SK-N-SH (cell line): ENCODE measurements at regions not wholly inside any gene's neighbourhood (a gene's known extent, or its start where the extent isn't known, plus 50 kb on each side); places are given as distances from the start of the nearest gene placed in this dataset.

Experiments
- CTCF ChIP-seq: fragments of 200-600 bp; sonication (generic); IDR thresholded peaks from 2 replicates; pipeline ENCODE4 v1.6.1; 2017; ENCODE audit warnings: antibody characterized with exemption, mild to moderate bottlenecking, moderate library complexity
- FOXM1 ChIP-seq: IDR thresholded peaks from 2 replicates; pipeline ENCODE4 v1.4.0; 2012; ENCODE audit warnings: low read depth, mild to moderate bottlenecking
- MAX ChIP-seq: IDR thresholded peaks from 2 replicates; pipeline ENCODE4 v1.4.0; 2012; ENCODE audit warnings: low read depth
- POLR2AphosphoS5 ChIP-seq: IDR thresholded peaks from 2 replicates; pipeline ENCODE4 v1.6.1; 2012; ENCODE audit warnings: low read depth, low read length
- RAD21 ChIP-seq: IDR thresholded peaks from 2 replicates; pipeline ENCODE4 v1.6.1; 2012; ENCODE audit warnings: mild to moderate bottlenecking, low read length
- RCOR1 ChIP-seq: fragments of 150-350 bp; IDR thresholded peaks from 2 replicates; pipeline ENCODE4 v1.6.1; 2017; ENCODE audit warnings: antibody characterized with exemption, low read length
- REST ChIP-seq: IDR thresholded peaks from 2 replicates; pipeline ENCODE4 v1.6.1; 2012; ENCODE audit warnings: mild to moderate bottlenecking, low read depth, low read length, moderate library complexity
- RFX5 ChIP-seq: IDR thresholded peaks from 2 replicates; pipeline ENCODE4 v1.6.1; 2012; ENCODE audit warnings: mild to moderate bottlenecking, improper control_type of control experiment, low read length
- RXRA ChIP-seq: IDR thresholded peaks from 2 replicates; pipeline ENCODE4 v1.4.0; 2012; ENCODE audit warnings: low read depth, mild to moderate bottlenecking, borderline replicate concordance
- SIN3A ChIP-seq: IDR thresholded peaks from 2 replicates; pipeline ENCODE4 v1.6.1; 2012; ENCODE audit warnings: low read depth, mild to moderate bottlenecking, low read length, moderate library complexity, borderline replicate concordance
- ZBTB33 ChIP-seq: IDR thresholded peaks from 2 replicates; pipeline ENCODE4 v1.4.0; 2012; ENCODE audit warnings: low read depth, borderline replicate concordance

GRCh38 chr4:72689923-72690322, 120.9 kb upstream of the ADAMTS3 start:
- TF ChIP-seq RXRA (no peak), CTCF (no peak), REST (no peak), RFX5 (no peak), POLR2AphosphoS5 (no peak), RAD21 (no peak), RCOR1 (no peak), MAX (no peak), SIN3A (no peak), ZBTB33 (no peak), FOXM1 (no peak)
